Stimulated activated naive CD8-positive, alpha-beta T cell treated with anti-CD3 and anti-CD28 coated beads, Interleukin-15, amount 100 ng/mL, for 72 hours (primary cell): ENCODE measurements at regions not wholly inside any gene's neighbourhood (a gene's known extent, or its start where the extent isn't known, plus 50 kb on each side); places are given as distances from the start of the nearest gene placed in this dataset.
A peak's percentile ranks its signal among the peaks of the same experiment; 100 is the strongest.

ENCODE experiments used
- ATAC-seq: fragments of 150-1000 bp; cut with Tn5 transposase; 2 replicates; pipeline ENCODE4 v1.10.0; 2021; ENCODE audit warnings: mild to moderate bottlenecking, moderate library complexity
- DNase-seq, 2 donors: peaks; one replicate each; pipeline ENCODE4 v3.0.0; 2021 to 2022
- H3K27ac Mint-ChIP-seq, 2 donors: one replicate each; pipeline ENCODE4 v1.8.0; 2022; ENCODE audit warnings: mild to moderate bottlenecking in 2 of 2, mixed read lengths in 2 of 2, moderate library complexity in 2 of 2
- H3K27me3 Mint-ChIP-seq: one replicate; pipeline ENCODE4 v1.8.0; 2022; ENCODE audit warnings: mixed read lengths
- H3K4me1 Mint-ChIP-seq: one replicate; pipeline ENCODE4 v1.8.0; 2022; ENCODE audit warnings: mild to moderate bottlenecking, mixed read lengths
- H3K4me3 Mint-ChIP-seq, 2 donors: one replicate each; pipeline ENCODE4 v1.8.0; 2022; ENCODE audit warnings: mild to moderate bottlenecking in 2 of 2, mixed read lengths in 2 of 2, moderate library complexity in 1 of 2
- H3K9me3 Mint-ChIP-seq, 2 donors: one replicate each; pipeline ENCODE4 v1.8.0; 2022; ENCODE audit warnings: mixed read lengths in 2 of 2

GRCh38 chr6:28748192-28748591, 175.6 kb downstream of the TRIM27 start:
- ATAC-seq (no peak), DNase-seq (no peak)
- Mint-ChIP-seq H3K27me3 (peaks cover 76% of the 10 kb centered on the region), H3K9me3 (peaks cover 21 to 35% of the 10 kb centered on the region in 2 donors), H3K4me1 (no peaks in the 10 kb centered on the region), H3K27ac (no peak overlapping the region), H3K4me3 (no peak overlapping the region)

GRCh38 chr6:28750926-28751458, 172.8 kb downstream of the TRIM27 start:
- DNase-seq (no peak), ATAC-seq (no peak)
- H3K27ac Mint-ChIP-seq = no peak overlapping the region
- no peaks in the 10 kb centered on the region for H3K4me1 Mint-ChIP-seq
- peaks cover 78% of the 10 kb centered on the region for H3K27me3 Mint-ChIP-seq
- H3K4me3 Mint-ChIP-seq = no peak overlapping the region
- H3K9me3 Mint-ChIP-seq = peaks cover 13 to 35% of the 10 kb centered on the region in 2 donors

- H3K4me3 Mint-ChIP-seq = no peak overlapping the region
- no peaks in the 10 kb centered on the region for H3K4me1 Mint-ChIP-seq
- peaks cover 13 to 35% of the 10 kb centered on the region in 2 donors for H3K9me3 Mint-ChIP-seq
- ATAC-seq (no peak), DNase-seq (no peak)
- no peak overlapping the region for H3K27ac Mint-ChIP-seq
- H3K27me3 Mint-ChIP-seq = peaks cover 78% of the 10 kb centered on the region
Observed at GRCh38 chr6:28751514-28751913, 172.3 kb downstream of the TRIM27 start.

- no peaks in the 10 kb centered on the region for H3K4me1 Mint-ChIP-seq
- no peak overlapping the region for H3K27ac Mint-ChIP-seq
- DNase-seq (no peak), ATAC-seq (no peak)
- H3K4me3 Mint-ChIP-seq = no peak overlapping the region
- peaks cover 13 to 35% of the 10 kb centered on the region in 2 donors for H3K9me3 Mint-ChIP-seq
- peaks cover 78% of the 10 kb centered on the region for H3K27me3 Mint-ChIP-seq
Observed at GRCh38 chr6:28751963-28752350, 171.8 kb downstream of the TRIM27 start.

- no peaks in the 10 kb centered on the region for H3K9me3 Mint-ChIP-seq
- H3K4me1 Mint-ChIP-seq = no peaks in the 10 kb centered on the region
- H3K27me3 Mint-ChIP-seq = peaks cover 61% of the 10 kb centered on the region
- no peak for ATAC-seq
- peak overlapping the region in 1 of 2 donors; percentile 67 for H3K27ac Mint-ChIP-seq
- no peak overlapping the region for H3K4me3 Mint-ChIP-seq
- DNase-seq = no peak
Observed at GRCh38 chr6:28757429-28758045, 166.2 kb downstream of the TRIM27 start.

- no peak overlapping the region for H3K27ac Mint-ChIP-seq
- H3K9me3 Mint-ChIP-seq = peaks cover 0 to 5% of the 10 kb centered on the region in 2 donors
- DNase-seq (no peak), ATAC-seq (no peak)
- H3K27me3 Mint-ChIP-seq = peaks cover 66% of the 10 kb centered on the region
- no peaks in the 10 kb centered on the region for H3K4me1 Mint-ChIP-seq
- H3K4me3 Mint-ChIP-seq = no peak overlapping the region
Observed at GRCh38 chr6:28758046-28758817, 165.6 kb downstream of the TRIM27 start.

- peaks cover 0 to 7% of the 10 kb centered on the region in 2 donors for H3K9me3 Mint-ChIP-seq
- DNase-seq (no peak), ATAC-seq (no peak)
- H3K4me3 Mint-ChIP-seq = no peak overlapping the region
- H3K4me1 Mint-ChIP-seq = no peaks in the 10 kb centered on the region
- peaks cover 72% of the 10 kb centered on the region for H3K27me3 Mint-ChIP-seq
- no peak overlapping the region for H3K27ac Mint-ChIP-seq
Observed at GRCh38 chr6:28758818-28759235, 165.0 kb downstream of the TRIM27 start.

GRCh38 chr6:28764014-28764723, 159.6 kb downstream of the TRIM27 start:
- DNase-seq (no peak), ATAC-seq (no peak)
- Mint-ChIP-seq H3K9me3 (peaks cover 5 to 32% of the 10 kb centered on the region in 2 donors), H3K27ac (peak overlapping the region in 1 of 2 donors; percentile 74), H3K4me1 (peaks cover 5% of the 10 kb centered on the region), H3K4me3 (no peak overlapping the region), H3K27me3 (peaks cover 82% of the 10 kb centered on the region)

GRCh38 chr6:28764761-28765282, 159.0 kb downstream of the TRIM27 start:
- H3K9me3 Mint-ChIP-seq = peaks cover 5 to 32% of the 10 kb centered on the region in 2 donors
- H3K27me3 Mint-ChIP-seq = peaks cover 82% of the 10 kb centered on the region
- ATAC-seq (no peak), DNase-seq (no peak)
- H3K4me3 Mint-ChIP-seq = no peak overlapping the region
- no peak overlapping the region for H3K27ac Mint-ChIP-seq
- H3K4me1 Mint-ChIP-seq = peaks cover 5% of the 10 kb centered on the region

GRCh38 chr6:28765978-28766351, 157.8 kb downstream of the TRIM27 start:
- peaks cover 5 to 34% of the 10 kb centered on the region in 2 donors for H3K9me3 Mint-ChIP-seq
- ATAC-seq (no peak), DNase-seq (no peak)
- H3K27ac Mint-ChIP-seq = no peak overlapping the region
- peaks cover 5% of the 10 kb centered on the region for H3K4me1 Mint-ChIP-seq
- peaks cover 89% of the 10 kb centered on the region for H3K27me3 Mint-ChIP-seq
- H3K4me3 Mint-ChIP-seq = no peak overlapping the region

- no peak for DNase-seq
- Mint-ChIP-seq H3K27me3 (peaks cover 94% of the 10 kb centered on the region), H3K27ac (no peak overlapping the region), H3K4me1 (peaks cover 5% of the 10 kb centered on the region), H3K4me3 (no peak overlapping the region), H3K9me3 (peaks cover 5 to 39% of the 10 kb centered on the region in 2 donors)
- ATAC-seq = no peak
Observed at GRCh38 chr6:28766426-28766825, 157.4 kb downstream of the TRIM27 start.

- DNase-seq (no peak), ATAC-seq (no peak)
- Mint-ChIP-seq H3K27me3 (peaks cover 100% of the 10 kb centered on the region), H3K27ac (no peak overlapping the region), H3K9me3 (peaks cover 5 to 41% of the 10 kb centered on the region in 2 donors), H3K4me1 (peaks cover 5% of the 10 kb centered on the region), H3K4me3 (no peak overlapping the region)
Observed at GRCh38 chr6:28767133-28767532, 156.7 kb downstream of the TRIM27 start.

GRCh38 chr6:28767691-28768090, 156.1 kb downstream of the TRIM27 start:
- peaks cover 6 to 43% of the 10 kb centered on the region in 2 donors for H3K9me3 Mint-ChIP-seq
- no peak overlapping the region for H3K4me3 Mint-ChIP-seq
- peaks cover 11% of the 10 kb centered on the region for H3K4me1 Mint-ChIP-seq
- peaks cover 100% of the 10 kb centered on the region for H3K27me3 Mint-ChIP-seq
- DNase-seq (no peak), ATAC-seq (no peak)
- no peak overlapping the region for H3K27ac Mint-ChIP-seq

GRCh38 chr6:28768187-28768913, 155.4 kb downstream of the TRIM27 start:
- no peak overlapping the region for H3K27ac Mint-ChIP-seq
- H3K4me3 Mint-ChIP-seq = no peak overlapping the region
- peaks cover 12 to 43% of the 10 kb centered on the region in 2 donors for H3K9me3 Mint-ChIP-seq
- no peak for DNase-seq
- H3K27me3 Mint-ChIP-seq = peaks cover 100% of the 10 kb centered on the region
- no peak for ATAC-seq
- H3K4me1 Mint-ChIP-seq = peaks cover 18% of the 10 kb centered on the region
